GM18861 (cell line): ENCODE measurements at regions not wholly inside any gene's neighbourhood (a gene's known extent, or its start where the extent isn't known, plus 50 kb on each side); places are given as distances from the start of the nearest gene placed in this dataset.
"Not testable (repeated sequence)": the region's sequence is repeated elsewhere in the genome, so short reads cannot be mapped to it uniquely, and the experiment has no call there.

Experiments
- ATAC-seq: cut with Tn5 transposase; IDR thresholded peaks from one replicate; pipeline ENCODE4 v1.9.1; 2021; ENCODE audit not compliant: unreplicated experiment

DNA sequence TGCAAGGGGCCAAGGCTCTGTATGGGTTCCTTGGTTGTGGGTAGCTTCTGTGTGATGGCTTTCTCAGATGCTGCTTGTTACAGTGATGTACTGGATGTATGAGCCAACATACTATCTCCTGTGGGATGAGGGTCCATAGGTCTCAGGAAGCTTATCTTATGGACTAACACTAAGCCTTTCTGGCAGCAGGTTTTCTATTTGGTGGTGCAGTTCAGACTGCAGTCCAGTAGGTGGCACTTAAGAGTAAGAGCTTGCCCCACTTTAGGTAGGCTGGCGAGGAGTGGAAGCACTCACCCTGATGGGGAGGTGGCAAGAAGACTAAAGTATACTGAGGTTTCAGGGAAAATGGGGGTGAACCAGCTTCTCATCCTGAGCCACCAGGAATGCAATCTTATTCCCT, 306.7 kb upstream of the MAOA start:
- peak; percentile 88 for ATAC-seq

DNA sequence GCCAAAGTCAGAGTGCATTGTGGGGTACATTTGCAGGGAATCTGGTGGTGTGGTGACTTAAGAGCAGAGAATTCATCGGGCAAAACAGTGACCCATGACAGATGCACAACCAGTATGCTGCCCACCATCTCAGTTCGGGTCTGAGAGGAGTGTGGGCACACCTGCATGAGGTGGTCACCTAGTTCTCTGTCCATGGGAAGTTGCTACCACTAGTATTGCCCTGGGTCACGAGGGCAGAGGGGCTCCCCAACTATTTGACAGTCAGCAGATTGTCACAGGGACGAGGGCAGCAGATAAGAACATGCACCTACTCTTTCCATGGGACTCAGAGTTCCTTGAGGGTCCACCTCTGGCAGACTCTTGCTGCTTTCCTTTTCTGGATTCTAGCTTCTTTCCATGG, 305.2 kb upstream of the MAOA start:
- no peak for ATAC-seq

DNA sequence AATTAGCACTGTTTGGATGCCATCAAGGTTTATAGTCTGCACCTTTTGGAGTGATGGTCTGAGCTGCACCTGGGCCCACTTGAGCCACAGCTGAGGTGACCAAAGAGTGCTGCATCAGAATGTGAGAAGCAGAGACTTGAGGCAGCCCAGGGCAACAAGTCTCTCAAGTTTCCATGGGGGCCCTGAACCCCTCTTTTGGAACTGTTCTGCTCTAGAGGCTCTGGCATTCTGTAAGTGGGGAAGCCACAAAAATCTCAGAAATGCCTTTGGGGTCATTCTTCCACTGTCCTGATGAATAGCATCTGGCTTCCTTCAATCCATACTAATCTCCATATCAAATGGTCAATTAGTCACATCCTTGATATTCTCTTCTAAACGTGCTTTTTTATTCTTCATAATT, 298.4 kb upstream of the MAOA start:
- ATAC-seq = no peak

DNA sequence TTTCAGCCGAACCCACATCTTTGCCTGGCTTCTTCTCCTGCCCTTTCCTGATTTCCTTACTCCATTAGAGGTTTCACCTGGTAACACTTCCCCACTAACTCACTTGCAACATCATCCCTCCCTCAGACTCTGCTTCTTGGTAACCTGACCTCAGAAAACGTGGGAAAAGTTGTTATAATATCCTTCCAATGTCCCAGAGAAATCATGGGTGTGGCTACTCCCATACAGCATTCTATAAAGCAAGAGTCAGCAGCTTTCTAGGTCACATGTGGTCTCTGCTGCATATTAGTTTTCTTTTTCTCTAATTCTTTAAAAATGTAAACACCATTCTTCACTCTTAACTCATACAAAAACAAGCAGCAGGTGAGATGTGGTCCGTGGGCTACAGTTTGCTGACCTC, 283.1 kb upstream of the MAOA start:
- ATAC-seq = no peak

DNA sequence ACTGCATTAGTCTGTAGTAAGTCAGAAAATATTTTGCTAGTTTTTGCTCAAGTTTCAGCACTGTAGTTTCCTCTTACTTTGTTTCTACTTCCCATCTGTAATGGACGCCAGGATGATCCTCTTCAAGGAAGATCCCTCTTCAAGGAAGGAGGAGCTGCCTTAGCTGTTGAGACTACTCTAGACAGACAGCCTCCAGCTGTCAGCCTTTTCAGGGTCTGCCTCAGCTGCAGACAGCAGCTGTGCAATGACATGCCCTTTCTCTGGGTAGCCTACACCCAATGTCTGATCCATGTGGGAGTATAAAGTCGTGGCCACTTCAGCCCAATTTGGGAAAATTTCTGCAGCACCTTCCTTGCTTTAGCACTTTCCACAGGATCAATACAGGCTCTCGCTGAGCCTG, 281.0 kb upstream of the MAOA start:
- ATAC-seq = no peak

DNA sequence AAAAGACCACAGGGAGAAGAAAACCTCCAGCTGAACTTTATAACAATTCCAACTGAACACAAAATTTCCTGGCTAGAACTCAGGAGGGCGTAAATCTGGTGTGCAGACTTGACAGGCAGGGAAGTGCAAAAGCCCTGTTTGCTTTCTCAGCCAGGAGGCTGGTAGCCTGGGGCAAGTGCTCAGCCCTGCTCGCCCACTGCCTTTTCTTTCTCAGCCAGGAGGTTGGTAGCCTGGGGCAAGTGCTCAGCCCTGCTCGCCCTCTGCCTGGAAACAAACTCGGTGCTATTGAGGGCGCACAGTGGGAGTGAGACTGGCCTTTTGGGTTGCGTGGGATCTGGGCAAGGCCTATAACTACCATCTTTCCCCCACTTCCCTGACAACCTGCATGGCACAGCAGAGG, 275.4 kb upstream of the MAOA start:
- no peak for ATAC-seq

DNA sequence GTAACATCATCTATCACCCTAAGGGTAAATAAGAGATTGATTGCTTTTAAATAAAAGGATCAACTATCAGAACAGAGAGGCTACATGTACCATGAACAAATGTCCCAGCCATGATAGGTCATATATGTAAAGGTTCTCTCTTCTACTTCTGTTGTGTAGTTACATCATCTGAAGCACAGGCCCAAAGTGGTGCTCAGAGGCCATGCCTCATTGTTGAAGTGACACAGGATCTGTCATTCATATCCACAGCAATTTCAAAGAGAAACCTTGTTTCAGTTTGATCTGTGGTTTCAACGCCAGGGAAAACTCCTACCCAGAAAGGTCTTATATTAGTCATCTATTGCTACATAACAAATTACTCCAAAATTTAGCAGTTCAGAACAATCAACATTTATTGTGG, 269.2 kb upstream of the MAOA start:
- ATAC-seq = no peak

DNA sequence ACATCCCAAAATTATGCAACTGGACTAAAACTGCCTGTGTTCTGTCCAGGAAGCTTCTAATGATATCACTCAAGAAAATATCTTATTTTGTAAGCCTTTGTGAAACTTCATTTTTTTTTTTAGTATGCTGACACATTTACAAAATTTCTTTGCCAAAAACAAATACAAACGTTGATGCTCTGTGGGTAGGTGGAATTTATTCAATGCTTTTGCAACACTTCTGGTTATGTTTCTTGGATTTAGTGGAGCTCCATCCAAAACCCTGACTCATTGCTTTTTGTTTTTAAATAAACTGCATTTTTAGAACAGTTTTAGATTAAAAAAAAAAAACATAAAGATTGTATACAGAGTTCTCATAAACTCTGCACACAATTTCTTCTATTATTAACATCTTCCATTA, 250.9 kb upstream of the MAOA start:
- ATAC-seq = no peak

DNA sequence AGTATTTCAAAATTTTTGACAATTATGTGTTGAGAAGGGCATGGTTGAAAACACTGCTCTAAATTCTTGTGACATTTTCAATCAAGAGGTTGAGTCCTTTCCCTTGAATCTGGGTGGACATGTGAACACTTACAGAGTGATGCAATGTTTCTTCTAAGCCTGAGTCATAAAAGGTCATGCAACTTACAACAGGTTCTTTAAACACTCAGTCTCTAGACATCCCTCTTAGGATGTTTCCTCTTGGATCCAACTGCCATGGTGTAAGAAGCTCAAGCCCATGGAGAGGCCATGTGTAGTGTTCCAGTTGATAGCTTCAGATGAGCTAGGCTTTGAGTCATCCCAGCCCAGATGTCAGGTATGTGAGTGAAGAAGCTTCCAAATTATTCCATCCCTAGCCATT, 232.2 kb upstream of the MAOA start:
- no peak for ATAC-seq

DNA sequence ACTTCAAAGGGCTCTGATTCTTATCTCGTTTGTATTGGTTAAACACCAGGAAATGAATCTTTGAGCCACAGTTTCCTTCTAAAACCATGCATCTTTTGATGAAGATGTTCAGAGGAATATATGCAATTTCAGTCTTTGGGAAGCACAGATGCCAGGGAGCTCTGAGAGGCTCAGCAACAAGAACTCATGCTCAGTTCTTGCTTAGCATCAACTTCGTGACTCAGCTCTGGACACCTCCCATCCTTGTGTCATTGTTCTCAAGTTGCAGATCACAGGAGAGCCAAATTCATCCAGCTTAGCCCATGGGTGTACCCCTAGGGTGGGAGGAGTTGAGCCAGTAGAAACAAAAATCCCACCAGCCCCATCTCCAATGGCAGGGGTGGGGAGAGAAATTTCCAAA, 219.6 kb upstream of the MAOA start:
- ATAC-seq = no peak

DNA sequence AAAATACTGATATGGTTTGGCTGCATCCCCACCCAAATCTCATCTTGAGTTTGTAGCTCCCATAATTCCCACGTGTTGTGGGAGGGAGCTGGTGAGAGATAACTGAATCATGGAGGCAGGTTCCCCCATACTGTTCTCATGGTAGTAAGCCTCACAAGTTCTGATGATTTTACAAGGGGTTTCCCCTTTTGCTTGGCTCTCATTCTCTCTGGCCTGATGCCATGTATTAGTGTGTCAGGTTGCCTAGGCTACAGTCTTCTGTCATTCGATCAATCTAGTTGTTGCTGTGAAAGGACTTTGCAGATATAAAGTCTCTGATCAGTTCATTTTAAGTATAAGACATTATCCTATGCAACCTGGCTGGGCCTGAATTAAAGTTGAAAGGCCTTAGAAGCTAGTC, 209.3 kb upstream of the MAOA start:
- ATAC-seq = no peak

DNA sequence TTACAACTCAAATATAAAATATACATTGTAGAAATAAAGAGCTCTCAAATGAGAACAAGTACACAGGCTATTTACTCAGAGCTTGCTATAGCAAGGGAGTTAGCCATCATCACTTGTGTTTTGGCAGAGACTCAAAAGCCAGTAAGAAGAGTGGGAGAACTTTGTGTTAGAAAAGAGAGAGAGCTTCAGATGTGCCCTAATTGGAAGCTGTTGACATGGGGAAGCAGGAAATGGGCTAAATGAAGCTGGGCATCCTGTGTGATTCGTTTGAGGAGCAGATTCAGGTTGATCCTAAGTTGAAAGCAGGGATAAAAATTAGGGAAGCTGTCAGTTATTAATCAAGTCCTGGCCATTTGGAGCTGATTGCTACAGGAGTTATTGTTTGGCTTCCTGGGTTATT, 207.4 kb upstream of the MAOA start:
- no peak for ATAC-seq

DNA sequence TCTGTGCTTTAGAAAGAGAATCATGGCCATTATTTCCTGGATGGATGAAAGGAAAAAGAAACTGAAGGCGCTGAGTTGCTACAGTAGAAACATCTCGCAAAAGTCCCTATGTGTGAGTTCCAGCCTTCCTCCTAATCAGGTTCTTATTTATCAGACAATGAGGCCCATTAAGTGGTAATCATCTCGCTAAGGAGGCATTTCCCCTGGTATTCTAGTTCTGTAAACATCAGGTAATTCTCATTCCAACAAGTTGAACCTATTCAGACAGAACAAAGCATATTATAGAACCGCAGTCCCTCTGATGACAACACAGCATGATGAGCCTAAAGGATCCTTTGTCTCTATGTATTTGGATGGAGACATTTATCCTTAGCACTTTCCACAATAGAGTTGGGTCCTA, 205.7 kb upstream of the MAOA start:
- no peak for ATAC-seq

DNA sequence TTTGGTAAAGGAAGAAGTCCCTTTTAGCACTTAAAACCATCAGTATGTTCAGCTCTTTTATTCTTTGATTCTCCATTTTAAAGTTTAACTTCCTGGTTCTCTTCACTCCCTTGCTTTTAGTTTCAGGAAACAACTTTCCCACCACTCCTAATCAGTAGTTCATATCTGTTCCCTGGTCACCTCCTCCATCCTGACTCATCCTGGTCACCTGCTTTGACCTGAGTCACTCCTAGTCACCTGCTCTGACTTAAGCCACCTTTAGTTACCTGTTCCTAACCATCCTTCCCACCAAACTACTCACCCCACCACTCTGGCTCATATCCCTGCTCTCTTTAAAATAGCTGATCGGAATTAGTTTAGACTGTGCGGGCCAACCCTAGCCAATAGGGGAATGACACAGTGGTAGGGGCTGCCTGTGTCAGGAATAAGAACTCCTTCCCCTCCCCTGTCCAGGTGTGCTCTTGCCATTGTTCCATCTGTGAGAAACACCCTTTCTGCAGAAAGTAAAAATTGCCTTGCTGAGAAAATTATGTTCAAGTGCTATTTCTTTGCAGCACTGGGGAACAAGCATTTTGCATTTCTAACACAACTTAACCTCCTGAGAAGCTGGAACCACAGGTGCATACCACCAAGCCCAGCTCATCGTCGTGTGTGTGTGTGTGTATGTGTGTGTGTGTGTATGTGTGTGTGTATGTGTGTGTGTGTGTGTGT, 204.0 kb upstream of the MAOA start:
- ATAC-seq = not testable (repeated sequence)

DNA sequence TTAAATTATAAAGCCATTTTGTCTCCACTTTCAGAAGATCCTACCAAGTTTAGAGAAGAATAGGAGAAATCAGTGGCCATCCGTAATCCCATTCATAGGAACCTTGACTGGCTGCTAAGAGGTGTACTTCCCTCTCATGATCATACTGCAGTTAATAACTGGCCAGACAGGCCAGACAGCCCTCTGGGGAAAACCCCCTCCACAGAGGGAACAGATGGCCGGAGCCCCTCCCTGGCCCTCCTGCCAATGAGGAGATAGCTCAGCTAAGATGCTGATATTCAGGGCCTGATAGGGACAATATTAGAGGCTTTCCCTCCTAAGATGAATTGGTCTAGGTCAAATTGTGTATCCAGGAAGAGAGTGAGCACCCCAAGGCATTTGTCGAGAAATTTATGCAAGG, 200.0 kb upstream of the MAOA start:
- ATAC-seq = no peak

DNA sequence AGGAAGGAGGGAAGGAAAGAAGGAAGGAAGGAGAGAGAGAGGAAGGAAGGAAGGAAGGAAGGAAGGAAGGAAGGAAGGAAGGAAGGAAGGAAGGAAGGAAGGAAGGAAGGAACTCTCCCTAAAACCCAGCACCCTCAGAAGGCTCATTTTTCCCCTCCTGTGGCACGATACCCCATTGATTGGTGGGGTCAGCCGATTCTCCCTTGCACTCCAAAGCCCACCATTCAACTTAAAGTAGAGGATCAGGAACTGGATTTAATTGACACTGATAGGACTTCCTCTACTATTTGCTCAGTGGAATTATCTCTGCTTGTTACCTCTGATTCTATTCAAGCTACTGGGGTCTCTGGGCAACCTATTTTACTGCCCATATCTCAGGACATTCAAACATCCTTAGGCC, 199.2 kb upstream of the MAOA start:
- no peak for ATAC-seq

DNA sequence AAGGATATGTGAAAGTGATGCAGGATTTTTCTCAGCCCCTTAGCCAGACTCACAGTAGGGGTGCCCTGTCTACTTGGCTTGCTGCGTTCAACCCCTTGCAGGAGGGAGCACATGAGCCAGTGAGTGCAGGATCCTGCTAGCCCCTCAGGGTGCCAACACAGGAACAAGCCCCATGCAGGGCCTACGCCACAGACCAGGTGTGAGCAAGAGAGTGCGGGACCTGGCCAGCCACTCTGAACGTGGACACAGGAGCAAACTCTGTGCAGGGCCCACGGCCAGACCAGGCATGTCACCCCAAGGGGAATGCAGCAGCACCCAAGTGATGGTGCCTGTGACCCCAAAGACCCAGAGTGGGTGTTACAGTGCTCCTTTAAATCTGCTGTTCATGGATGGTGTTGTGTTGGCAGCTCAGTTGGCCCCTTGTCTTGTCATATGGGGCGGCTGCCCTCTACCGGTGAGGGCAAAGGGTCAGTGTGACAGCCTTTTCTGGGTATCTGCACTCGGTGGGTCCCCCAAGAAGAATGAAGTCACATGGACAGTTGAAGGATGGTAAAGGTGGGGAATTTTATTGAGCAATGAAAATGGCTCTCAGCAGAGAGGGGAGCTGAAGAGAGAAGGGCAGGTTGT, 188.4 kb upstream of the MAOA start:
- ATAC-seq = no peak

DNA sequence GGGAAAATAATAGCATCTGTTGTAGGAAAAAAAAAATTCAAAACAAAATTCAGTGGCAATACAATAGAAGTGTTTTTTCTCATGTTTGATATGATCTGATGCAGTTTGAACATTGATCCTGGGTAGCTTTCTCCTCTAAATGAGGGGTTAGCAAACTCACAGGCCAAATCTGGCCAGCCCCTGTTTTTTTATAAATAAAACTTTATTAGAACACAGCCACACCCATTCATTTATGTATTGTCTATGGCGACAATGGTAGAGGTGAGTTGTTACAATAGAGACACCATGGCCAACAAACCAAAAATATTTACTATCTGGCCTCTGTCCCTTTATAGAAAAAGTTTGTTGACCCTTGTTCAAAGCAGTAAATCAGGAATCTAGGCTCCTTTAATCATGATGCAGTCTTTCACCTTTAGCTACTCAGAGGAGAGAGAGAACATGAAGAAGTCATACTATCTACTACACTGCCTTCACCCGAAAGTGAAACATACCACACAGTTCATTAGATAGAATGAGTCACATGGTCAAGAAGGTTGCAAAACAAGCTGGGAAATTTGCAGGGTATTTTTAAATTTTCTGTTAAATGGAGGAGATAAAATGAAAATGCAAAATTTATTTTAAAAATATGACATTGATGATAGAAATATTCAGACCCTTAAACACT, 186.6 kb upstream of the MAOA start:
- peak; percentile 48 for ATAC-seq

DNA sequence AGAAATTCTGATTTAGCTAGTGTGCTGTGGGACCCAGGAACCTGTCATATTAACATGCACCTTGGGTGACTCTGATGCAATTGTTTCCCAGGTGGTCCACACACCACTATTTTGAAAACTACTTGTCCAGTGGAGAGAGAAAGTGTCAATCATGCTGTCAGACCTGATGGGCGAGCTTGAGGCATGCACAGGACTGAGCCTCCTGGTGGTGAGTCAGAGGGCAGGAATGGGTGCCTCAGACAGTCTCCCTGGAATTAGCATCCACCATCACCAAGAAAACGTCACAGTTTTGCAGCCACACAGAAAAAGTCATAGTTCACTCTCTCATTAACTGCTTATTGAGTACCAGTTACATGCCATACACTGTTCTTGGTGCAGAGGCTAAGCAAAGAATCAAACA, 181.8 kb upstream of the MAOA start:
- ATAC-seq = no peak

DNA sequence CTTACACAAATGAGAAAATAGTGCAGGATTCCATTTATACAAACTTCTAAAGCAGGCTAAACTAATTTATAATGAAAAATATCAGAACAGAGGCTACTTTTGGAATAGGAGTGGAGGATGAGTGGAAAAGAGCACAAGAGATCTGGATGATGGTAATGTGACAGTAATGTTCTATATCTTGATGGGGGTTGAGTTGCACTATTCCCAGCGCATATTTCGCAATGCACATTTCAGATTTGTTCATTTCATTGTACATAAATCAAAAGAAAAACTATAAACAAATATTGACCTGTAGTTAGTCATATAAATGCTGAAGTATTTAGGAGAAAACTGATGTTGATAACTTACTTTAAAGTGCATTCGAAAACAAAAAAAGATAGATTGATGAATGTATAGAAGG, 177.0 kb upstream of the MAOA start:
- no peak for ATAC-seq

DNA sequence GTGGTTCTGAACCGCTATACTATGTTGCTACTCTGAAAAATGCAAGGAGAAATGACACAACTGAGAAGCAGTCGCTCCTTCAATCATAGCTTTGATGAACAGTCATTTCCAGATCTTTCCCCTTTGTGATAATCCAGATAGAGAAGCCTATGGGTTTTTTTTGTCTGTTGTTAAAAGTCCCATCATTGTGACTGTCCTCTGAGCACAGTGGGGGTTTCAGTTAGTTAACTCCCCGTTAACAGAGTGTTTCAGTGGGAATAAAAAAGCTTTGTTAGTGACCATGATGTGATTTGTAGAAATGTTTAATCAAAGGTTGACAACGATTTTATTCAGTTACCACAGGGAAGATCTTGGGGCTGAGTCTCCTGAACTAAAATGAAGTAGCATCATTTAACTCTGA, 176.2 kb upstream of the MAOA start:
- ATAC-seq = no peak

DNA sequence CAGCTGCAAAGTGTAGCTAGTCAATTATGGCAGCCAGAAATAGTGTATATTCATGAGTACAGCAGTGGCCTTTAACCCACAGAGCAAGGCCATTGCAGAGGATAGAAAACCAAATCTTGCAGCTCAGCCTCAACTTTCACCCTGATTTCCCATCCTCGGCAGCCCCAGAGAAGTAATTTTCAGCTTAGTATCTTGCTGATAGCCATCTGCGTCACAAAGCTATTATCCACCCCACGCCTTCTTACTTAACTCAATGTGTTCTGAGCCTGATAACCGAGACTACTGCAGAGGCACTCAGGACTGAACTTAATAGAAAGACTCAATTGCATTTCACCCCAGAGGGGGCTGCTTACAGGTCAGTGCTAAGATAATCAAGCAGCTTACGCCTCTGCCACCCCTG, 174.5 kb upstream of the MAOA start:
- ATAC-seq = no peak

DNA sequence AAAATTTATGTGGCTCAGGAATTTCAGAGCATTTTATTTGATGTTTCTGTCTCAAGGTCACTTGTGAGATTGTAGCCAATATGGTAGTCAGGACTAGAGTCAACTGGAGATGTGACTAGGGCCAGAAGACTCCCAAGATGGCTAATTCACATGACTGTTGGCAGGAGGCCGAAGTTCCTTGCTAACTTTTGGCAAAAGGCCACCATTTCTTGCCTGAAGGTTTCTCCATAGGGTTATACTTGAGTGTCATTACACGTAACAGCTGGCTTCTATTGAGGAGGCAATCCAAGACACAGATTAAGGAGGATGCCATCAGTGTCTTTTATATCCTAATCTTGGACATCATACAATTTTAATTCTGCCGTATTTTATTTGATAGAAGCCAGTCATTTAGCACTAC, 162.3 kb upstream of the MAOA start:
- no peak for ATAC-seq
